T-helper 2 cell treated with Interferon-gamma antibody and Interleukin-4, amounts not matched to agents 5 μg/mL and 100 μg/mL, for 36 hours (primary cell): ENCODE measurements at regions not wholly inside any gene's neighbourhood (a gene's known extent, or its start where the extent isn't known, plus 50 kb on each side); places are given as distances from the start of the nearest gene placed in this dataset.

Experiments
- DNase-seq: peaks from one replicate; pipeline ENCODE4 v3.0.0; 2021; ENCODE audit warnings: low spot score
- H3K27ac Mint-ChIP-seq: one replicate; pipeline ENCODE4 v1.8.0; 2021; ENCODE audit warnings: mild to moderate bottlenecking, mixed read lengths
- H3K27me3 Mint-ChIP-seq: one replicate; pipeline ENCODE4 v1.8.0; 2021; ENCODE audit warnings: low read depth, mixed read lengths
- H3K36me3 Mint-ChIP-seq: one replicate; pipeline ENCODE4 v1.8.0; 2021; ENCODE audit warnings: low read depth, mixed read lengths
- H3K4me1 Mint-ChIP-seq: one replicate; pipeline ENCODE4 v1.8.0; 2021; ENCODE audit warnings: low read depth, mixed read lengths
- H3K4me3 Mint-ChIP-seq: one replicate; pipeline ENCODE4 v1.8.0; 2022; ENCODE audit warnings: mild to moderate bottlenecking, moderate library complexity, mixed read lengths
- H3K9me3 Mint-ChIP-seq: one replicate; pipeline ENCODE4 v1.8.0; 2021; ENCODE audit warnings: mixed read lengths

- peaks cover 6% of the 10 kb centered on the region for H3K27me3 Mint-ChIP-seq
- no peaks in the 10 kb centered on the region for H3K4me1 Mint-ChIP-seq
- H3K9me3 Mint-ChIP-seq: no peaks in the 10 kb centered on the region
- no peak for DNase-seq
- H3K4me3 Mint-ChIP-seq: no peak overlapping the region
- H3K36me3 Mint-ChIP-seq: no peaks in the 10 kb centered on the region
- no peak overlapping the region for H3K27ac Mint-ChIP-seq
These were observed 445.4 kb downstream of the BCL11B start for GRCh38 chr14:98826618-98827017.

DNA sequence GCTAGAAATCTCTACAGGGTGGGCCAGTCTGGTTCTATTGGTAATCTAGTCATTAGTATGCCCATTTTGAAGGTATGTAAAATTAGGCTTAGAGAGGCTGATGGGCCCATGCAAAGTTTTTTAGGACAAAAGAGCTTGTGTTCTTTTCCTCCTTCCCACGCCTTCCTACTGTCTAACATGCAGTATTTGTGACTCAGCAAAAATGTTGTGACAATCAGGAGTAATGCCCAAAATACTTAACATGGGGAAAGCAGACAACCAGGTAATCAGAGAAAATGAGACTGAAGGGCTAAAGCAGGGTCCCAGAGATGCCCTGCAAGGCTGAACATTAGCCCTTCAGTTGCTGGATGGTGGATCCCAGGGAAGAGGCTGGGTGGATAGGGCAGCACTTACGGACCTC is 437.9 kb downstream of the BCL11B start:
- H3K27ac Mint-ChIP-seq: no peak overlapping the region
- H3K27me3 Mint-ChIP-seq: no peaks in the 10 kb centered on the region
- DNase-seq: no peak
- H3K4me3 Mint-ChIP-seq: no peak overlapping the region
- no peaks in the 10 kb centered on the region for H3K9me3 Mint-ChIP-seq
- H3K36me3 Mint-ChIP-seq: no peaks in the 10 kb centered on the region
- H3K4me1 Mint-ChIP-seq: no peaks in the 10 kb centered on the region

- Mint-ChIP-seq H3K9me3 (no peaks in the 10 kb centered on the region), H3K4me3 (no peak overlapping the region), H3K4me1 (no peaks in the 10 kb centered on the region), H3K27me3 (peaks cover 2% of the 10 kb centered on the region), H3K36me3 (no peaks in the 10 kb centered on the region), H3K27ac (no peak overlapping the region)
- DNase-seq: no peak
These were observed 436.8 kb downstream of the BCL11B start for GRCh38 chr14:98835051-98835824.

DNA sequence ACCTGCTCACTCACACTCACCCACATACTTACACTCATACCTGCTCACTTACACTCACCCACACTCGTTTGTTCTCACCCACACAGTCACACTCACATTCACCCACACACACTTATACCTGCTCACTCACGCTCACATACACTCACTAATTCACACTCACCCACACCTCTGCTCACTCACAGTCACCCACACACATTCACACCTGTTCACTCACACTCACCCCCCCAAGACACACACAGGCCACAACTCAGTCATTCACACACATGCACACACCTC is 436.2 kb downstream of the BCL11B start:
- Mint-ChIP-seq H3K4me1 (no peaks in the 10 kb centered on the region), H3K9me3 (no peaks in the 10 kb centered on the region), H3K27me3 (peaks cover 2% of the 10 kb centered on the region), H3K27ac (no peak overlapping the region), H3K36me3 (no peaks in the 10 kb centered on the region), H3K4me3 (no peak overlapping the region)
- DNase-seq: no peak

- Mint-ChIP-seq H3K27me3 (peaks cover 14% of the 10 kb centered on the region), H3K4me3 (no peak overlapping the region), H3K4me1 (peaks cover 5% of the 10 kb centered on the region), H3K9me3 (no peaks in the 10 kb centered on the region), H3K36me3 (no peaks in the 10 kb centered on the region), H3K27ac (no peak overlapping the region)
- no peak for DNase-seq
These were observed 431.9 kb downstream of the BCL11B start for GRCh38 chr14:98840091-98840490.

DNA sequence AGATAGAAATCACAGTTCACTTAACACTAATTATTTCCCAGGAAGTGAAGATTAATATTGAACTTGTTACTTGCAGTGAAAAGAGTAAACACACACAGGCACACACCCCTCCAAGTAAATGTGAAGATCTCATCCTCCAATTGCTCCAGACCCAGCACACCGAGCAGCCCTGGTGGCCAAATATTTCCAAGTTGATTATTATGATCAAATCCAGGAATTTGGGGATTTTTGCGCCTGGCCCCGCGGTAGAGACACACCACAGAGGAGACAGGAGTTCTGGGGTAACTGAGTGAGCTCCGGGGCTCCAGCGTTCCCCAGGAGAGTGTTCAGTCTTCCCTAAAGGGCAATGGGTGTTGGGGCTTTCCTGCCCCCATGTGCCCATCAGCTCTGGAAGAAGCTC is 431.5 kb downstream of the BCL11B start:
- H3K36me3 Mint-ChIP-seq: no peaks in the 10 kb centered on the region
- H3K9me3 Mint-ChIP-seq: no peaks in the 10 kb centered on the region
- H3K4me3 Mint-ChIP-seq: no peak overlapping the region
- H3K27ac Mint-ChIP-seq: no peak overlapping the region
- no peak for DNase-seq
- H3K27me3 Mint-ChIP-seq: peaks cover 18% of the 10 kb centered on the region
- H3K4me1 Mint-ChIP-seq: peaks cover 5% of the 10 kb centered on the region

DNA sequence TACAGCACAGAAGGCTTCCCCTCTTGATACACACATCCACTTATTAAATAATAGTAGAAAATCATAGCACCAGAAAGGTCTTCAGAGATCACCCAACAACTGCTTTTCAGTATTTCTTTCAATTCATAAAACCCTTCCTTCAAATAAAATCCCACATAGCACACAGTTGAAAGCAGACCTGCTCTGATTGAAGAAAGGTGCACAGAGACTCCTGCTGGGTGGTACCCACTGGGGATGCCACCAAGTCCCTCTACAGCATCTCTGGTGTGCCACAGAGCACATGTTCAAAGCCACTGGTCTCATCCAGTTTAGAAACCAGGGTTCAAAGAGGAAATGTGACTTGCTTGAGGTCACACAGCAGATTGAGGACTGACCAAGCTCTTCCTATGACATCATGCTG is 427.5 kb downstream of the BCL11B start:
- no peaks in the 10 kb centered on the region for H3K9me3 Mint-ChIP-seq
- peaks cover 5% of the 10 kb centered on the region for H3K4me1 Mint-ChIP-seq
- H3K27me3 Mint-ChIP-seq: peaks cover 25% of the 10 kb centered on the region
- no peak overlapping the region for H3K4me3 Mint-ChIP-seq
- no peak for DNase-seq
- H3K36me3 Mint-ChIP-seq: no peaks in the 10 kb centered on the region
- no peak overlapping the region for H3K27ac Mint-ChIP-seq

DNA sequence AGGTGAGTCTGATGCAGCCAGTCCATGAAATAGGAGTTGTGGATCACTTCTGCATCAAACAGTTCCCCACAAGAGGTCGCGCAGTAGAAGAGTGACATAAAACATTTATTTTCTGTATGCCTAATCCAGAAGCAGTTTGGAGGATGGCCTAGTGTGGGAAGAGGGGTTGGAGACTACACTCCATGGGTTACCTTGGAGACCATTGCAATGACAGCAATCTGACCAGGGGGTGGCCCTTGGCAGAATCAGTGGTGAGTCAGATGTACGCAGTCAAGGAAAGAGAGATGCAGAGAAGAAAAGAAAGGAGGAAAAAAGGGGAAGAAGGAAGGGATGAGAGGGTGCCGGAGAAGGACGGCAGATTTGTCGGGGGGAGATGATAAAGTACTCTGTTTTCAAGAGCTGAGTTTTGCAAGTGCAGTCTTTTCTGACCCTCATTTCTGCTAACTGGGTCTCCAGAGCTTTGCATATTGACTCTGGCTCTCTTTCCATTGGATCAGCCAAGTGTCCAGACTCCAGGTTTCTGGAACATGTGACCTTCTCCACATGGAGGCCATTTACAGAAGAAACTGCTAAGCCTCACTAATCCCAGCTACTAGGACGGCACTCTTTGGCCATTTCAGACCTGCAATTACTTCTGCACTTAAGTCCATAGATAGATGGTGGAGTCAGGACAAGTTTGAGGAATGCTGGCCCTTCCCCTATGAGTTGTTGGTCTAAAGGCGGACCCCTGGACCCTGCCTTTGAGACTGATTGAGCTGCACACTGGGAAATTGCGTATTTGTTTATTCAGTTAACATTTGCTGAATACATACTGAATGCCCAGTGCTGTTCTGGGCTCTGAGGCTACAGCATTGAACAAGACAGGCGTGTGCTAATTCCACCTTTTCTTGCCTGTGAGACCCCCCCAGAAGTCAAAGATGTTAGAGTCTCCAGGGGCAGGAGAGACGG is 424.2 kb downstream of the BCL11B start:
- no peak overlapping the region for H3K4me3 Mint-ChIP-seq
- H3K36me3 Mint-ChIP-seq: no peaks in the 10 kb centered on the region

DNA sequence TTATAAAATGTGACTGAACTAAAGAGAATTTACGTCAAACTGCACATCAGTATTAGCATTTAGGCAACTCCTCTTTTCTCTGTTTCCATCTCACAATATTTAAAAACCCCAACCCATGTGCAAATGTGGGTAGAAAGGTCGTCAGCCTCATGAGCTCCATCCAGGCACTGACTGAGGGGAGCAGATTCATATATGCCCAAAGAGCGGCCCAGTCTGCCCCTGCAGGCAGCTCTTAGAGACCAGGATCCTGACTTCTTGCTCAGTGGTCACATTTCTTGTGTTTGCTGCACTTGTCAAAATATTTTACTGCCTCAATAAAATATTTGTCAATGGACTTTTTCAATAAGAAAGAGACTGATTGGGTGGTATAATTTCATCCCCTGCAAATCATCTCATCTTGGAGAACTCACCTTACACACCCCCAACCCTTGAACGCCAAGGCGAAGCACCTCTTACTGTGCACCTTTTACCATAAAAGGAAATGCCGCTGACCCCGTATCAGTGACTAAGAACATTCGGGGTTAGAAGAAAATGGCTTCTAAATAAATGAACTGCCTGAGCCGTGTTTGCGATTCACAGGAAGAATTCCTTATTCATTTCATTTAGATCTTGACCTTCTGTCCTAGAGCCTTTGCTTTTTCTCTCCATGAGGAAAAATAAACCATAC is 418.8 kb downstream of the BCL11B start:
- H3K27me3 Mint-ChIP-seq: peaks cover 4% of the 10 kb centered on the region
- no peaks in the 10 kb centered on the region for H3K9me3 Mint-ChIP-seq

More for the DNA sequence above, 424.2 kb downstream of the BCL11B start:
- Mint-ChIP-seq H3K27ac (no peak overlapping the region), H3K4me1 (peaks cover 5% of the 10 kb centered on the region), H3K9me3 (no peaks in the 10 kb centered on the region), H3K27me3 (peaks cover 19% of the 10 kb centered on the region)
- DNase-seq: no peak

GRCh38 chr14:98855926-98856715 is 415.9 kb downstream of the BCL11B start:
- H3K36me3 Mint-ChIP-seq: no peaks in the 10 kb centered on the region
- no peak for DNase-seq
- H3K27me3 Mint-ChIP-seq: peaks cover 7% of the 10 kb centered on the region
- H3K9me3 Mint-ChIP-seq: no peaks in the 10 kb centered on the region
- no peak overlapping the region for H3K4me3 Mint-ChIP-seq
- H3K27ac Mint-ChIP-seq: no peak overlapping the region
- no peaks in the 10 kb centered on the region for H3K4me1 Mint-ChIP-seq

More for the DNA sequence above, 418.8 kb downstream of the BCL11B start:
- no peak overlapping the region for H3K27ac Mint-ChIP-seq
- H3K4me1 Mint-ChIP-seq: no peaks in the 10 kb centered on the region
- H3K4me3 Mint-ChIP-seq: no peak overlapping the region
- no peaks in the 10 kb centered on the region for H3K36me3 Mint-ChIP-seq
- DNase-seq: no peak

- Mint-ChIP-seq H3K4me3 (no peak overlapping the region), H3K4me1 (no peaks in the 10 kb centered on the region), H3K27ac (no peak overlapping the region), H3K36me3 (no peaks in the 10 kb centered on the region), H3K27me3 (peaks cover 18% of the 10 kb centered on the region), H3K9me3 (no peaks in the 10 kb centered on the region)
- no peak for DNase-seq
These were observed 413.8 kb downstream of the BCL11B start for GRCh38 chr14:98858158-98858557.

DNA sequence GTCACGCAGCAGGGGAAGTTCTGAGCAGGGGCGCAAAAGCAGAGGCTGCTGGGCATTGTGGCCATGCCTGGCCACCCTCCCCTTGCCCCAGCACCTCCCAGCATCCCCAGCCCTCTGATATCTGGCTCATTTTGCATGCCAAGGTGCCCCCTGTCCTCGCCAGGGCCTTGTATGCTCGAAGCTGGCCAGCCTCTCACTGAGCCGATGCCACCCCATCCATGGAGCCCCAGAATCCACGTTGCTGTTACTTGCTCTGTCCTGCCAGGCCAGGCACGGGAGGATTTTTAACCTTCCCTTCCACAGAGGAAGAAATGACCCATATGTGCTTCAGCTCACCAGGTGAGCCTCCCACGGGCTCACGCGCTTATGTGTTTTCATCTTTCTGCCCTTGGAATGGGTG is 413.4 kb downstream of the BCL11B start:
- Mint-ChIP-seq H3K4me3 (no peak overlapping the region), H3K36me3 (no peaks in the 10 kb centered on the region), H3K27ac (no peak overlapping the region), H3K9me3 (no peaks in the 10 kb centered on the region), H3K27me3 (peaks cover 18% of the 10 kb centered on the region), H3K4me1 (no peaks in the 10 kb centered on the region)
- DNase-seq: no peak

GRCh38 chr14:98859301-98859700 is 412.7 kb downstream of the BCL11B start:
- Mint-ChIP-seq H3K4me1 (no peaks in the 10 kb centered on the region), H3K27ac (no peak overlapping the region), H3K9me3 (no peaks in the 10 kb centered on the region), H3K36me3 (no peaks in the 10 kb centered on the region), H3K27me3 (peaks cover 14% of the 10 kb centered on the region), H3K4me3 (no peak overlapping the region)
- DNase-seq: no peak
